ACHN (cell line): ENCODE measurements at regions not wholly inside any gene's neighbourhood (a gene's known extent, or its start where the extent isn't known, plus 50 kb on each side); places are given as distances from the start of the nearest gene placed in this dataset.
"Not testable (repeated sequence)": the region's sequence is repeated elsewhere in the genome, so short reads cannot be mapped to it uniquely, and the experiment has no call there.

Experiments used
- DNase-seq: peaks from one replicate; pipeline ENCODE4 v3.0.0-alpha.2; 2015
- in situ Hi-C: cut with HindIII; loops from 2 replicates; pipeline ENCODE4 v1.10.0; 2017; ENCODE audit warnings: low sequenced_read_pairs, low pct_ligation_motif_present, low pct_unique_long_range_greater_than_20kb

DNA sequence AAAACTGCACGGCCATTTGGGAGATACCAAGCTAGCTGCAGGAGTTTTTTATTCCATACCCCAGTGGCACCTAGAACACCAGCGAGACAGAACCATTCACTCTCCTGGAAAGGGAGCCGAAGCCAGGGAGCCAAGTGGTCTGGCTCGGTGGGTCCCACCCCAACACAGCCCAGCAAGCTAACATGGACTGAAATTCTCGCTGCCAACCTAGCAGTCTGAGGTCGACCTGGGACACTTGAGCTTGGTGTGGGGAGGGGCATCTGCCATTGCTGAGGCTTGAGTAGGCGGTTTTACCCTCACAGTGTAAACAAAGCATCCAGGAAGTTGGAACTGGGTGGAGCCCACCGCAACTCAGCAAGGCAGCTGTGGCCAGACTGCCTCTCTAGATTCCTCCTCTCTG, 108.9 kb upstream of the CHD1 start:
- DNase-seq = no peak
- in situ Hi-C loops = no loop called here

DNA sequence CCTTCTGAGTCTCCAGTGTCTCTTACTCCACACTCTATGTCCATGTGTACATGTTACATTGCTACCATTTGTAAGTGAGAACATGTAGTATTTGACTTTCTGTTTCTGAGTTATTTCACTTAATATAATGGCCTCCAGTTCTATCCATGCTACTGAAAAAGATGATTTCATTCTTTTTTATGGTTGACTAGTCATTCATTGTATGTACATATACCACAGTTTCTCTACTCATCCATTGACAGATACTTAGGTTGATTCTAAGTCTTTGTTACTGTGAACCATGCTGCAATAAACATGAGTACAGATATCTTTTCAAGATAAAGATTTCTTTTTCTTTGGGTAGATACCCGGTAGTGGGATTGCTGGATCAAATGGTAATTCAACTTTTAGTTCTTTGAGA, 107.1 kb upstream of the CHD1 start:
- no peak for DNase-seq
- in situ Hi-C loops = no loop called here

DNA sequence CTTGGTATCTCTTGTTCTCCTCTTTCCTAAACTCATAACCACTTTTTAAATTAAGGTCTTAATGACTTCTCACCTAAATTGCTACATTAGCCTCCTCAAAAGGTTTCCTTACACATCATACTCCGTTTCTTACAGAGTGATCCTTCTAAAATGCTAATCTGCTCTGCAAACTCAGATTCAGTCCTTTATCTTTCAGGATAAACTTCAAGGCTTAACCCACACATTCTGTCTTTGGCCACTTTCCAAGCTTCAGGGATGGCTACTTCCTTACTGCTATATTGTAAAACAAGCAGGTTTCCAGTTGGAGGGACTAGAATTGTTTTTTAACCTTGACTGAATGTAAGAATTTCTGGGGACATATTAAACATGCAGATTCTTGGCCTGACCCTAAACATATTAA, 105.5 kb upstream of the CHD1 start:
- in situ Hi-C loops = no loop called here
- no peak for DNase-seq

GRCh38 chr5:99033014-99033900, 104.5 kb upstream of the CHD1 start:
- DNase-seq = peak; percentile 27
- in situ Hi-C loops = no loop called here

GRCh38 chr5:99032234-99033013, 103.6 kb upstream of the CHD1 start:
- in situ Hi-C loops = no loop called here

DNA sequence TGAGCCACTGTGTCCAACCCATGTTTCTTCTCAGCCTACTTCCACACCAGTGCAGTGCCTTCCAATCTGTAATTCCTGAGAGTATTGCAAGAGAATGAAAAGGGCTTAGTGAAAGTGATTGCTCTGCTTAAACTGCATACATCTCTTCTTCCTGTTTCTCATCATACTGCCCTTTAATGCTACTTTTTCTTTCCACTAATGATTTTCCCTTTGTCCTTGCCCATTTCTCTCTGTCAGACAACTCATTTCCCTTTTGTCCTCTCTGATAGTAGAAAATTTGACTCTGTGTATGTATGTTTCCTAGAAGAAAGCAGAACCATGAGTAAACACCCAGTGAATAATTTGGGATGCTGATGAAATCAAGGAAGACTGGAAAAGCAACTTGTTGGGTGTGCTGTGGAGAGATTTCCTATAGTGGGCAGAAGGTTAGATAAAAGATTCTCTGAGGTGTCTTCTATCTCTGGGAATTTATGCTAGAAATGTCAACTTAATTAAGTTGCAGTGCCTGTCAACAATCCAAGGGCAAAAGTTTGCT, 102.2 kb upstream of the CHD1 start:
- in situ Hi-C loops = no loop called here
- no peak for DNase-seq

More at GRCh38 chr5:99032234-99033013, 103.6 kb upstream of the CHD1 start:
- DNase-seq = peak; percentile 78

DNA sequence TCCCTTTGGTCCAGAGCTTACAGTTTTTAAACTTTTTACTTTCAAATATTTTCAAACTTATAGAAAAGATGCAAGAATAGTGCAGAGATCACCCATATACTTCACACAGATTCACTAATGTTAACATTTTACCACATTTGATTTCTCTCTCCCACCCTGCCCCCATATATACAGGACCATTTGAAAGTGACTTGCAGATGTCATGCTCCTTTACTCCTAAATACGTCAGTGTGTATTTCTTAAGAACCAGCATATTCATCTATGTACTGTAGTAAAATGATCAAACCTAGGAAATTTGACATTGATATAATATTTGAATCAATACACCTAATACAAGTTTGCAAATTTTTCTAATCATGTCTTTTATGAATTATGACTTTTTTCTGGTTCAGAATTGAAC, 100.4 kb upstream of the CHD1 start:
- DNase-seq = no peak
- in situ Hi-C loops = no loop called here

DNA sequence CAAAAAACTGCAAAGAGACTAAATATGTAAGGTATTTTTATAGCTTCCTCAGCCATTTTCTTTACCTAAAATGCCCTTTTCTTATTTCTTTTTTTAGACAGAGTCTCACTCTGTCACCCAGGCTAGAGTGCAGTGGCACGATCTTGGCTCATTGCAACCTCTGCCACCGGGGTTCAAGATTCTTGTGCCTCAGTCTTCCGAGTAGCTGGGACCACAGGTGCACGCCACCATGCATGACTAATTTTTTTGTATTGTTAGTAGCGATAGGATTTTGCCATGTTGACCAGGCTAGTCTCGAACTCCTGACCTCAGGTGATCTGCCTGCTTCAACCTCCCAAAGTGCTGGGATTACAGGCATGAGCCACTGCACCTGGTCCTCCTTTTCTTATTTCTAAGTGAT, 99.4 kb upstream of the CHD1 start:
- DNase-seq, in situ Hi-C loops: not testable (repeated sequence)

GRCh38 chr5:99025298-99026045, 96.7 kb upstream of the CHD1 start:
- DNase-seq = peak; percentile 41
- in situ Hi-C loops = no loop called here

DNA sequence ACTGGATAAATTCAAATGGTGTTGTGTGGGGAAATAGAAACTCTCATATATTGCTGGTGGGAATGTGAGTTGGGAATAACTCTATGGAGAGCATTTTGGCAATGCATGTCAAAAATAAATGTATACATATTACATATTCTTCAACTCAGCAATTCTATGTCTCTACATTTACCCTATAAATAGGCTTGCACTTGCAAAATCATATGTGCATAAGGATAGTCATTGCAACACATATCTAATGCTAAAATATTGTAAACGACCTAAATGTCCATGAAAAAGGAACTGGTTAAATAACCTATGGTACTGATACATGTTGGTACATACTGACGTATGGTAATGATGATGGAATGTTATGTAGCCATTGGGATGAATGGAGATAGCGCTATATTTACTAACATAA, 94.5 kb upstream of the CHD1 start:
- no peak for DNase-seq
- in situ Hi-C loops = no loop called here

DNA sequence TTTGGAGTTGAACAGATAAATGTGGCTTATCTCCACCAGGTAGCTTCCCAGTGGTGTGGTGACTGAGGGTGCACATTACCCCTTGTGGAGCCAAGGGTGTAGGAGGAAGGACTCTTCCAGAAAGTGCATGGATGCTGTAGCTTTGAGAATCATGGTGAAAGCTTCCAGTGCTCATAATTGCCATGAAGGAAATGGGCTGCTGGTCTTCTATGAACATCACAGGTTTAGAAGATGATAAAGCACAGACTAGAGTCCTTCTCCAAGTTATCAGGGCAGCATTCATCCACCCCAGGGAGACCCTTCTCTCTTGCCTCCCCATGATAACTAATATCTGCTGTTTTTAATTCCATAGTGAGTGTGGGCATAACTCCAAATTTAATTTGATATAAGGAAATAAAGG, 93.4 kb upstream of the CHD1 start:
- in situ Hi-C loops = no loop called here
- DNase-seq = no peak

DNA sequence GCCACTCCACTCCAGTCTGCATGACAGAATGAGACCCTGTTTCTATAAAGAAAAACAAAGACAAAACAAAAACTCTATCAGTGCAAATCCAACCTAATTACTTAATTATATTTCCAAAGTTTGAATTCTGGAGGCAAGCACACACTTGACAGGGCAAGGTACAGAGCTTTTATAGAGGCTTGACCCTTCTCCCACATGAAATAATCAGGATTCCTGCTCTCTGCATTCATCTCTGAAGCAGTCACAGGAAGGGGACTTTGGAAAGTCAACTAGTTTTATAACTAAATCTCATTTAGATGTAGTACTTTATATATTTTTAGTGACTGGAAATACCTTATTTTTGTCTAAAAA, 91.9 kb upstream of the CHD1 start:
- in situ Hi-C loops = no loop called here
- DNase-seq = no peak

- in situ Hi-C loops = no loop called here
- peak; percentile 64 for DNase-seq
Measured at GRCh38 chr5:99019812-99020697, 91.2 kb upstream of the CHD1 start.

DNA sequence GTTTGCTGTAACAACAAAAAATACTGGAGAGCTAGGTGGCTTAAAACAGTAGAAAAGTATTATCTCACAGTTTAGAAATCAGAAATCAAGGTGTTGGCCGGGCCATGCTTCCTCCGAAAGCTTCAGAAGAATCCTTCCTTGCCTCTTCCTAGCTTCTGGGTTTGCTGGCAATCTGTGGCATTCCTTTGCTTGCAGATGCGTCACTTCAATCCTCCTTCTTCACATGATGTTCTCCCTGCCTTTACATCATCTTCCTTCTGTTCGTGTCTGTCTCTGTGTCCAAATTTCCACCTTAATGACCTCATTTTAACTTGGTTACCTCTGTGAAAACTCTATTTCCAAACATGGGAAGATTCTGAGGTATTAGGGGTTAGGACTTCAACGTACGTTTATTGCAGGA, 90.4 kb upstream of the CHD1 start:
- in situ Hi-C loops = no loop called here
- DNase-seq = no peak

DNA sequence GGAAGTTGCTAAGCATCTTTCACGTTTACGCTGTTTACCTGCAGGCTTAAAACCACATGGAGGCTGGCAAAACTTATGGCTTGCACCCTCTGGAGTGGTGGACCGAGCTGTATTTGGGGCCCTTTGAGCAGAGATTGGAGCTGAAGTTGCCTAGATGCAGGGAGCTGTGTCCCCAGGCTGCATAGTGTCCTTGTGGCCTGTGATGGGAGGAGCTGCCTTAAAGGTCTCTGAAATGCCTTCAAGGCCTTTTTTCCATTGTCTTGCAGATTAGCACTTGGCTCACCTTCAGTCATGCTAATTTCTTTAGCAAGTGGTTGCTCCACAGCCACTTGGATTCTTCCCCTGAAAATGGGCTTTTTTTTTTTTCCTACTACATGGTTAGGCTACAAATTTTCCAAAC, 81.5 kb upstream of the CHD1 start:
- in situ Hi-C loops = no loop called here
- no peak for DNase-seq

- in situ Hi-C loops, DNase-seq: not testable (repeated sequence)
Measured at GRCh38 chr5:99008009-99008408, 79.2 kb upstream of the CHD1 start.

DNA sequence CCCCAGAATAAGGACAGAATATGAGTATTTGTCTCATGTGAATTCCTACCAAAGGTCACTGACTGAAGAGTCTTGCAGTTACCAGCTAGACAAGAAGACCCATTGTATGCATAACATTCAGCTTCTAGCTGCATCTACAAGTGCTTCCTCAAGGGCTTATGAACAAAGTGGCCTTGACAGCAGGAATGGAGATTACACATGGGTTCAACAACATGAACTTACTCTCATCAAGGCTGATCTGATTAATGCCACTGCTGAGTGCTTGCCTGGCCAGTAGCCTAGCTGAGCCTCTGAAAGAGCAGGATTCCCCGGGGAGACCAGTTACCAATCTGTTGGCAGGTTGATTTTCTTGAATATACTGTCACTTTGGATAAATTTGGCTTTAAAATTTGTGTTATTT, 76.7 kb upstream of the CHD1 start:
- in situ Hi-C loops = no loop called here
- DNase-seq = no peak

- in situ Hi-C loops = no loop called here
- no peak for DNase-seq
Measured at GRCh38 chr5:99004960-99005359, 76.2 kb upstream of the CHD1 start.
